Inflammatory macrophage treated with lipopolysaccharide for 4 hours (primary cell): ENCODE measurements at regions not wholly inside any gene's neighbourhood (a gene's known extent, or its start where the extent isn't known, plus 50 kb on each side); places are given as distances from the start of the nearest gene placed in this dataset.

Experiments used
- DNase-seq: peaks from one replicate; pipeline ENCODE4 v3.0.0-alpha.2; 2020

DNA sequence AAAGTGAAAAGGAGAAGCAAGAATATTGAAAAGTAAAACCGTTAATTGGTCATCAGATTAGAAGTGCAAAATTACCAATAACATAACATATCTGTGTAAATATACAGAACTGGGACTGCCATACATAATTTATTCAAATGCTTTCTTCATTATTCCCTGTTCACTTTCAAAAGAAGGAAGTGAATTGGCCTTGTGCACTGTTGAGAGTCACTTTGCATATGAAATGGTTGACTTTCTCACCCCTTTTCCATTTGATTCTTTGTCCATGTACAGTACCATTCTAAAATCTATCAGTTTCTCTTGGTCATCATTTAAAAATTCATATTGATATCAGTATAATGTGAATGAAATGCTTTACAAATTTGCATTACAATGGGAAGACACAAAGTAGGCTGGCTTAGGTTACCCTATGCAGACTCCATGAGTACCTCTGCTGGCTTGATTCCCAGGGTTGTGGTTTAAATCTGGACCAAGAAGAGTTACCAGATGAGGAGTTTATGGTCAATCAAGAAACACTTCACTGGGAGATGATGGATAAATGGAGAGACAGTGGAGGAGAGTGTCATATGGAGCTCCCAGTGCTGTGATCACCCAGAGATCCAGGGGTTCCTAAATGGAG is 210.9 kb upstream of the TOPAZ1 start:
- peak; percentile 3 for DNase-seq

- peak; percentile 46 for DNase-seq
Observed at GRCh38 chr3:44031387-44032380, 210.0 kb upstream of the TOPAZ1 start.

GRCh38 chr3:44032487-44032886 is 209.2 kb upstream of the TOPAZ1 start:
- no peak for DNase-seq

- no peak for DNase-seq
Observed at GRCh38 chr3:44033123-44033522, 208.6 kb upstream of the TOPAZ1 start.

GRCh38 chr3:44036850-44037249 is 204.8 kb upstream of the TOPAZ1 start:
- DNase-seq: no peak

- DNase-seq: no peak
Observed at GRCh38 chr3:44039006-44039405, 202.7 kb upstream of the TOPAZ1 start.

DNA sequence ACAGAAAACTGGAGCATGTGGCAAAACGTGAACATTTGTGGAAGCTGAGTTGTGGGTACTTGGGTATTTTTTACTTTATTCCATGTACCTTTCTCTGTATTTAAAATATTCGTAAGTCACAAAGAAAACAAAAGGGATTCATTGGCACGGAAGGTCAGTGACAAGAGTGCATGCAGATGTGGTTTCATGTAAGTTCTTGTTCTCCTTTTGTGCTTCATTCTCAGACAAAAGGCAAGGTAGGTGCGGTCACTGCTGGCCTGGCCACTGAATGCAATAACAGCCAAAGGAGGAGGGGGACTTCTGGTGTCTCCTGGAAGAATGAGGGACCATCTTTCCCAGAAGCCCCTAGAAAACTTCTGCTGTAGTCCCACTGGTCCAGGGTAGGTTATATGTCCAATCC is 200.0 kb upstream of the TOPAZ1 start:
- DNase-seq: no peak

GRCh38 chr3:44042772-44043171 is 198.9 kb upstream of the TOPAZ1 start:
- no peak for DNase-seq

- DNase-seq: peak; percentile 76
Observed at GRCh38 chr3:44045476-44046275, 196.0 kb upstream of the TOPAZ1 start.

GRCh38 chr3:44047796-44048195 is 193.9 kb upstream of the TOPAZ1 start:
- no peak for DNase-seq

- DNase-seq: no peak
Observed at GRCh38 chr3:44048196-44048924, 193.3 kb upstream of the TOPAZ1 start.

DNA sequence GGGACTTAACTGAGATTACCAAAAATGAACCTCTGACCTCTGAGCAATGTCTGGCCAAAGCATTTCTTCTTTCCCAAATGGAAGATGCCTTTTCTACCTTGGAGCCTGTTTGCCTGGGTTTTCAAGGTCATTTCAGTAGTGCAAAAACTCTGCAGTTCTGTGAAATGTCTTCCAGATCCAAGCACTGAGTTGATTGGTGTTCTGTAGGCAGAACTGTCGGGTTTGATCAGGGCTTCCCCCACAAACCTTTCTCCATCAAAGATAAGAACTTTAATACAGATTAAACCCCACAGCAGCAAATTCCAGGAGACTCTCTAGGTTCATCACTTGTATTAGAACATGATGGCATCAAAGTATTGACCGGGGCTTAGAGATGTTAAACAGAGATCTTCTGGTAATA is 192.7 kb upstream of the TOPAZ1 start:
- DNase-seq: no peak

DNA sequence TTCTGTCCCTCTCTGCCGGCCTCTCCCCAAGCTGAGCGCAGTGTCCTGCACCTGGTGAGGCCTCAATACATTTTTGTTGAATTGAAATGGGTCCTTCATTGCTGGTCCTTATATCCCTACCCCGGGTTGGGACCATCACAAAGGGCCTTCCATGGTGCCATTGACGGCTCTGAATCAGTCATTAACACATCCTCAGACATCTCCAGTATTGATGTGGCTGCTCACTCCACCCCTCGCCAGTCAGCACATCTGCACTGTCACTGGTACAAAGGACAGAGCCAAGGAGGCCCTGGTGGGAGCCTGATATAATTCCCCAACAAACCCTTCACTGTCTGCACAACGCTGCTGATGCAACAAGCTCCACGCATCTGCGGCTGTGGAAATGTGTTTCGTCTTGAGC is 191.6 kb upstream of the TOPAZ1 start:
- DNase-seq: no peak

GRCh38 chr3:44050867-44051266 is 190.8 kb upstream of the TOPAZ1 start:
- no peak for DNase-seq

DNA sequence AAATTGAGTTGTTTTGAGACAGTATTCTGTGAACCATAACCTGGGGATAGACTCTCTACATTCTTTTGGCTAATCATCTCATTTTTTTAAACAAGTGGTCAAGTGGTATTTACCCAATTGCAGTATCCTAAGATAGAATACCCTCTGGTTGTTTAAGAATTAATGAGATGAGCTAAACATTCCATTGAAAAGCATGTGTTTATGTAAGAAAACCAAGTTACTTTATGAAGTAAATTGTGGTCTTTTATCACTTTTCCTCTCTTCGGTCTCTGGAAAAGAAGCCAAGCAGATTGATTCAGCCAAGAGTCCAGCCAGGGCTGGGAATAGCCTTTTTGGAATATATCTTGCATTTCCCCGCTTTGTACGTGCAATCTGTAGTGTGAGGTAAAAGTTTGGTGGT is 185.7 kb upstream of the TOPAZ1 start:
- DNase-seq: no peak

- DNase-seq: no peak
Observed at GRCh38 chr3:44056446-44057240, 185.0 kb upstream of the TOPAZ1 start.

DNA sequence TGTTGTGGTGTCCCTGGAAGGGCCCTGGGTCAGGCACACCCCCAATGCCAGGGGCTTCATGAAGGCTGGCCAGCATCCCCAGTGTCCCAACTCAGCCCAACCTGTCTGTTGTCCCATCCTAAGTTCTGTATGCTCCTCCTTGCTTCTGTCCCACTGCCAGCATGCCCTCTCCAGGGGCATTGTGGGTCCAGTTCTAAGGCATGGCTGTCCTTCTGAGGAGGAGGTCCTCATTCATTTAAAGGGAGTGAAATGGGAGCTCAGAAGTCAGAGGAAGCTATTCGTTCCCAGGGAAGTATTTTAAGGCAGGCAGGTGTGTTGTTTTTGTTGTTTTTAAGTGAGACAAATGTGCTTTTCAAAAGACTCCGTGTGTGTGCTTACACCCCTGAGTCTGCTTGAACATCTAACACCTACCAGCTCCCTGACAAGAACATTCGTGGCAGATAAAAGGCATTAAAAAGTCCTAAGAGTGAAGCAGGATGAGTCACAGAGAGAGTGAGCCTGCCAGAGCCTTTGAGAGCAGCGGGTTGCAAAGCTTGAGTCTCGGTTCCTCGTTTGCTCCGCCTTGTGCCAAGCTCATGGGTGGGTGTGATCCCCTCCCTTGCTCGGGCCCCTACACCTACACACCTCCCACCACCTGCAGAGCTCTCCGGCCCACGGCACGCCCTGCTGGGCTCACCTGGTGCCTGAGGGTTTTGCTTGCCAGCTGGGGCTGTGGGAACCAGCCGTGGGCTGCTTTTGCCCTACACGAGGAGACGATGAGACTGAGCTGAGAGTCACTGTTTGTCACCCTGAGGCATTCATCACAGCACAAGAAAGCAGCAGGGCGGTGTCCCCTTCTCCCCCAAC is 183.4 kb upstream of the TOPAZ1 start:
- peak; percentile 33 for DNase-seq

- DNase-seq: no peak
Observed at GRCh38 chr3:44058868-44059203, 182.8 kb upstream of the TOPAZ1 start.

DNA sequence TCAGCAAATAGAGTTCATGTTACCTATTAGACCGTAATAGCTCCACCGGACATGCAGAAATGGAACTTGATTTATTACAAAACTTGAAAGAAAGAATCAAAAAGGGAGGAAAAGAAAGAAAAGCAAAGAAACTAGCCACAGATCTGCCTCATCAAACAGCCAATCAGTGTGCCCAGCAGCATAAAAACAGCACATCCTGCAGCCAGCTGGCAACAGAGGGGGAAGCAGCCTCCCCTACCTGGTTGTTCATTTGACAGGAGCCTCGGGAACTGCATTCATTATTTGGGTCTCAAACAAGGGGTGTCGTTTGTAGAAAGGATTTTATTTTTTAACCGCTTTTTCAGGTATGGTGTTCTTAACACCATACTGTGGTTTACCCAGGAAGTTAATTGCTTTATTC is 181.5 kb upstream of the TOPAZ1 start:
- no peak for DNase-seq

GRCh38 chr3:44061268-44061667 is 180.4 kb upstream of the TOPAZ1 start:
- no peak for DNase-seq

DNA sequence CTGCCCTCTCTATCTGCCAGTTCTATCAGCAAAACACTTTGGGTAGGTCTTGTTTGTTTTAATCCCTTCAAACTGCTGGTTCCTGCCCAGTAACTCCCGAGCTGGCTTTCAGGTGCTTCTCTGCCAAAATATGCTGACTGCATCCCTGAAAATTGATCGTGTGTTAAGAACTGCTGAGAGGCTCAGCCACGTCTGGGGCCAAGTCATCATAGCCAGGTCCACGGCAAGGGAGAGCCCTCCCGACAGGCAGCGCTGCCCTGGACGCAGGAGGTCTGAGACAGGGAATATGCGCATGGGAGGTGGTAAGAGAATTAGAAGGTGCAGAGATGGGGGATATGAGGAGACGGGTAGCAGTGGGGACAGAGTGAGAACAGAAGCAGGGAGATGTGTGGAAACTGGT is 179.7 kb upstream of the TOPAZ1 start:
- no peak for DNase-seq
